ENCODE measurements at regions not wholly inside any gene's neighbourhood (a gene's known extent, or its start where the extent isn't known, plus 50 kb on each side); places are given as distances from the start of the nearest gene placed in this dataset.

- no peak for TF ChIP-seq CTCF (IDR thresholded peaks at IDR 0.05 in 4 of 5, conservative IDR thresholded peaks at IDR 0.05 in 1 of 5)
- no peak for TF ChIP-seq POLR2A (IDR thresholded peaks at IDR 0.05)
Measured at GRCh38 chr6:71584712-71585436, 296.3 kb downstream of the OGFRL1 start.
